SK-N-SH (cell line): ENCODE measurements at regions not wholly inside any gene's neighbourhood (a gene's known extent, or its start where the extent isn't known, plus 50 kb on each side); places are given as distances from the start of the nearest gene placed in this dataset.

Source experiments
- CTCF ChIA-PET: fragments of 300-600, 350-600 bp; formaldehyde crosslinking; extraction: SDS; loops from one replicate; lab custom pipeline; 2021; lab: Yijun Ruan, JAX
- POLR2A ChIA-PET: fragments of 350-600 bp; sonication (Branson Sonifier 250); formaldehyde crosslinking; extraction: SDS; loops from one replicate; lab custom pipeline; 2020; ENCODE audit warnings: antibody characterized with exemption, inconsistent platforms; lab: Yijun Ruan, JAX
- DNase-seq: peaks from one replicate; pipeline ENCODE4 v3.0.0; 2012
- H2AFZ ChIP-seq: fragments of 200-600 bp; sonication (generic); 2 replicates; pipeline ENCODE4 v1.8.1; 2016; ENCODE audit warnings: antibody characterized with exemption, mild to moderate bottlenecking, low read depth
- H3F3A ChIP-seq: fragments of 200-600 bp; sonication (generic); replicated peaks from 2 replicates; pipeline ENCODE3; 2016; ENCODE audit warnings: antibody characterized with exemption, mild to moderate bottlenecking; ENCODE audit not compliant: insufficient read depth
- H3K27ac ChIP-seq, 2 experiments: fragments of 200-500 bp in 1 of 2; fragments of 200-600 bp in 1 of 2; sonication (Bioruptor generic) in 1 of 2; sonication (generic), shearing (Covaris generic) in 1 of 2; 2 replicates each; pipeline versions ENCODE4 v1.5.1 to v1.6.1; 2014 to 2016; ENCODE audit warnings: low read depth in 2 of 2, inconsistent platforms in 1 of 2, low read length in 1 of 2, mild to moderate bottlenecking in 1 of 2, mixed read lengths in 1 of 2
- H3K27me3 ChIP-seq: fragments of 200-600 bp; sonication (generic), shearing (Covaris generic); 2 replicates; pipeline ENCODE4 v1.6.1; 2016; ENCODE audit warnings: mixed run types; ENCODE audit not compliant: insufficient read depth
- H3K36me3 ChIP-seq, 2 experiments: fragments of 200-500 bp in 1 of 2; fragments of 200-600 bp in 1 of 2; sonication (Bioruptor generic) in 1 of 2; sonication (generic) in 1 of 2; replicated peaks in 1 of 2; 2 replicates each; pipeline versions ENCODE3 to v1.5.1; 2014 to 2016; ENCODE audit warnings: low read length in 1 of 2, mild to moderate bottlenecking in 1 of 2; ENCODE audit not compliant: insufficient read depth in 2 of 2, control insufficient read depth in 1 of 2
- H3K4me1 ChIP-seq, 2 experiments: fragments of 200-500 bp in 1 of 2; fragments of 200-600 bp in 1 of 2; sonication (Bioruptor generic) in 1 of 2; sonication (generic), shearing (Covaris generic) in 1 of 2; 2 replicates each; pipeline versions ENCODE4 v1.5.1 to v1.6.1; 2014 to 2016; ENCODE audit warnings: low read depth in 1 of 2, low read length in 1 of 2, mixed run types in 1 of 2; ENCODE audit not compliant: insufficient read depth in 2 of 2, control insufficient read depth in 1 of 2
- H3K4me2 ChIP-seq: fragments of 200-600 bp; sonication (generic), shearing (Covaris generic); 2 replicates; pipeline ENCODE4 v1.6.1; 2017; ENCODE audit warnings: mixed run types
- H3K4me3 ChIP-seq, 2 experiments: fragments of 200-500 bp in 1 of 2; fragments of 200-600 bp in 1 of 2; sonication (Bioruptor generic) in 1 of 2; sonication (generic), shearing (Covaris generic) in 1 of 2; 2 replicates each; pipeline versions ENCODE4 v1.5.1 to v1.8.1; 2014 to 2016; ENCODE audit warnings: low read depth in 2 of 2, inconsistent platforms in 1 of 2, low read length in 1 of 2, mild to moderate bottlenecking in 1 of 2, mixed read lengths in 1 of 2, moderate library complexity in 1 of 2
- H3K79me2 ChIP-seq: fragments of 200-600 bp; sonication (generic); 2 replicates; pipeline ENCODE4 v1.8.1; 2017; ENCODE audit warnings: mild to moderate bottlenecking; ENCODE audit not compliant: insufficient read depth
- H3K9ac ChIP-seq: fragments of 200-600 bp; sonication (generic); 2 replicates; pipeline ENCODE4 v1.6.1; 2017; ENCODE audit warnings: mixed run types
- H3K9me2 ChIP-seq: fragments of 200-600 bp; sonication (generic); 2 replicates; pipeline ENCODE4 v1.6.1; 2017; ENCODE audit warnings: mixed run types
- H3K9me3 ChIP-seq: fragments of 200-600 bp; sonication (generic); 2 replicates; pipeline ENCODE4 v1.6.1; 2017; ENCODE audit warnings: mixed run types, mild to moderate bottlenecking, moderate library complexity
- H4K20me1 ChIP-seq: fragments of 200-600 bp; sonication (generic); 2 replicates; pipeline ENCODE4 v1.6.1; 2017; ENCODE audit warnings: mild to moderate bottlenecking, mixed run types; ENCODE audit not compliant: insufficient read depth
- CHD2 ChIP-seq: fragments of 150-350 bp; IDR thresholded peaks from 2 replicates; pipeline ENCODE4 v1.6.1; 2018; ENCODE audit warnings: low read length; ENCODE audit not compliant: partially characterized antibody
- CTCF ChIP-seq: fragments of 200-600 bp; sonication (generic); IDR thresholded peaks from 2 replicates; pipeline ENCODE4 v1.6.1; 2017; ENCODE audit warnings: antibody characterized with exemption, mild to moderate bottlenecking, moderate library complexity
- ELF1 ChIP-seq: IDR thresholded peaks from 2 replicates; pipeline ENCODE4 v1.4.0; 2012
- EP300 ChIP-seq, 2 experiments: IDR thresholded peaks; 2 replicates each; pipeline versions ENCODE4 v1.4.0 to v1.6.1; 2012; ENCODE audit warnings: borderline replicate concordance in 1 of 2, low read depth in 1 of 2, low read length in 1 of 2
- FOSL2 ChIP-seq: IDR thresholded peaks from 2 replicates; pipeline ENCODE4 v1.4.0; 2012; ENCODE audit warnings: low read depth, mild to moderate bottlenecking, moderate library complexity, borderline replicate concordance
- FOXM1 ChIP-seq: IDR thresholded peaks from 2 replicates; pipeline ENCODE4 v1.4.0; 2012; ENCODE audit warnings: low read depth, mild to moderate bottlenecking
- GABPA ChIP-seq: IDR thresholded peaks from 2 replicates; pipeline ENCODE4 v1.4.0; 2012; ENCODE audit warnings: low read depth, mild to moderate bottlenecking
- JUND ChIP-seq: IDR thresholded peaks from 2 replicates; pipeline ENCODE4 v1.4.0; 2012
- MEF2A ChIP-seq: IDR thresholded peaks from 2 replicates; pipeline ENCODE4 v1.4.0; 2012; ENCODE audit warnings: low read depth, borderline replicate concordance
- NFIC ChIP-seq: IDR thresholded peaks from 2 replicates; pipeline ENCODE4 v1.4.0; 2012; ENCODE audit warnings: borderline replicate concordance
- NRF1 ChIP-seq: IDR thresholded peaks from 2 replicates; pipeline ENCODE4 v1.6.1; 2012; ENCODE audit warnings: low read depth, mild to moderate bottlenecking, low read length
- POLR2AphosphoS5 ChIP-seq: IDR thresholded peaks from 2 replicates; pipeline ENCODE4 v1.6.1; 2012; ENCODE audit warnings: low read depth, low read length
- RCOR1 ChIP-seq: fragments of 150-350 bp; IDR thresholded peaks from 2 replicates; pipeline ENCODE4 v1.6.1; 2017; ENCODE audit warnings: antibody characterized with exemption, low read length
- REST ChIP-seq: IDR thresholded peaks from 2 replicates; pipeline ENCODE4 v1.6.1; 2012; ENCODE audit warnings: mild to moderate bottlenecking, low read depth, low read length, moderate library complexity
- RFX5 ChIP-seq: IDR thresholded peaks from 2 replicates; pipeline ENCODE4 v1.6.1; 2012; ENCODE audit warnings: mild to moderate bottlenecking, improper control_type of control experiment, low read length
- SMC3 ChIP-seq: IDR thresholded peaks from 2 replicates; pipeline ENCODE4 v1.6.1; 2012; ENCODE audit warnings: low read depth, low read length, improper control_type of control experiment
- WGBS: methylation state at CpG from one replicate; pipeline ENCODE4 v1.1.6; 2017; ENCODE audit warnings: low lambda C conversion rate; 5-methylcytosine and 5-hydroxymethylcytosine counted together
- TF ChIP-seq, protein P1 (sequence below): fragments of 150-350 bp; IDR thresholded peaks from 2 replicates; pipeline ENCODE4 v1.6.1; 2017; ENCODE audit warnings: antibody characterized with exemption, low read length, low read depth, borderline replicate concordance
- TF ChIP-seq, protein P2 (sequence below): IDR thresholded peaks from 2 replicates; pipeline ENCODE4 v1.4.0; 2012; ENCODE audit warnings: low read depth
- TF ChIP-seq, protein P3 (sequence below): IDR thresholded peaks from 2 replicates; pipeline ENCODE4 v1.4.0; 2012; ENCODE audit warnings: low read depth, borderline replicate concordance

- Histone ChIP-seq H4K20me1 (no peaks in the 10 kb centered on the region), H3K9me2 (no peaks in the 10 kb centered on the region), H3K79me2 (no peaks in the 10 kb centered on the region), H3K4me2 (no peak overlapping the region), H3K4me3 (no peak overlapping the region), H3F3A (no peaks in the 10 kb centered on the region), H3K36me3 (no peaks in the 10 kb centered on the region), H3K9me3 (no peaks in the 10 kb centered on the region), H3K4me1 (peaks cover 0 to 10% of the 10 kb centered on the region in 2 experiments; a peak in 1 of 4 replicates), H3K27me3 (no peaks in the 10 kb centered on the region), H3K27ac (no peak overlapping the region), H3K9ac (no peak overlapping the region), H2AFZ (no peak overlapping the region)
- POLR2A ChIA-PET: no interaction called here
- TF ChIP-seq RCOR1: no peak
- no peak for TF ChIP-seq FOSL2
- TF ChIP-seq EP300 (IDR thresholded peaks at IDR 0.05; ENCODE audit: borderline replicate concordance in 1 of 2, low read depth in 1 of 2, low read length in 1 of 2): no peak
- TF ChIP-seq, protein P1, sequence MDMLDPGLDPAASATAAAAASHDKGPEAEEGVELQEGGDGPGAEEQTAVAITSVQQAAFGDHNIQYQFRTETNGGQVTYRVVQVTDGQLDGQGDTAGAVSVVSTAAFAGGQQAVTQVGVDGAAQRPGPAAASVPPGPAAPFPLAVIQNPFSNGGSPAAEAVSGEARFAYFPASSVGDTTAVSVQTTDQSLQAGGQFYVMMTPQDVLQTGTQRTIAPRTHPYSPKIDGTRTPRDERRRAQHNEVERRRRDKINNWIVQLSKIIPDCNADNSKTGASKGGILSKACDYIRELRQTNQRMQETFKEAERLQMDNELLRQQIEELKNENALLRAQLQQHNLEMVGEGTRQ: no peak
- no peak for TF ChIP-seq SMC3
- TF ChIP-seq POLR2AphosphoS5: no peak
- TF ChIP-seq, protein P2, sequence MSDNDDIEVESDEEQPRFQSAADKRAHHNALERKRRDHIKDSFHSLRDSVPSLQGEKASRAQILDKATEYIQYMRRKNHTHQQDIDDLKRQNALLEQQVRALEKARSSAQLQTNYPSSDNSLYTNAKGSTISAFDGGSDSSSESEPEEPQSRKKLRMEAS: no peak
- TF ChIP-seq NFIC: no peak
- no peak for TF ChIP-seq RFX5
- TF ChIP-seq MEF2A: no peak
- no peak for TF ChIP-seq ELF1
- TF ChIP-seq GABPA: no peak
- TF ChIP-seq FOXM1: no peak
- TF ChIP-seq, protein P3, sequence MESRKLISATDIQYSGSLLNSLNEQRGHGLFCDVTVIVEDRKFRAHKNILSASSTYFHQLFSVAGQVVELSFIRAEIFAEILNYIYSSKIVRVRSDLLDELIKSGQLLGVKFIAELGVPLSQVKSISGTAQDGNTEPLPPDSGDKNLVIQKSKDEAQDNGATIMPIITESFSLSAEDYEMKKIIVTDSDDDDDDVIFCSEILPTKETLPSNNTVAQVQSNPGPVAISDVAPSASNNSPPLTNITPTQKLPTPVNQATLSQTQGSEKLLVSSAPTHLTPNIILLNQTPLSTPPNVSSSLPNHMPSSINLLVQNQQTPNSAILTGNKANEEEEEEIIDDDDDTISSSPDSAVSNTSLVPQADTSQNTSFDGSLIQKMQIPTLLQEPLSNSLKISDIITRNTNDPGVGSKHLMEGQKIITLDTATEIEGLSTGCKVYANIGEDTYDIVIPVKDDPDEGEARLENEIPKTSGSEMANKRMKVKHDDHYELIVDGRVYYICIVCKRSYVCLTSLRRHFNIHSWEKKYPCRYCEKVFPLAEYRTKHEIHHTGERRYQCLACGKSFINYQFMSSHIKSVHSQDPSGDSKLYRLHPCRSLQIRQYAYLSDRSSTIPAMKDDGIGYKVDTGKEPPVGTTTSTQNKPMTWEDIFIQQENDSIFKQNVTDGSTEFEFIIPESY: no peak
- no peak for TF ChIP-seq CHD2
- no peak for TF ChIP-seq NRF1
- no peak for TF ChIP-seq CTCF
- TF ChIP-seq JUND: no peak
- no peak for TF ChIP-seq REST
- CTCF ChIA-PET: no interaction called here
- no peak for DNase-seq
- 59% methylated on average over 1 of the region's 1 CpG for WGBS
Observed at GRCh38 chr5:125894383-125894782, 528.8 kb upstream of the GRAMD2B start.
